ENCODE measurements at regions not wholly inside any gene's neighbourhood (a gene's known extent, or its start where the extent isn't known, plus 50 kb on each side); places are given as distances from the start of the nearest gene placed in this dataset.

DNA sequence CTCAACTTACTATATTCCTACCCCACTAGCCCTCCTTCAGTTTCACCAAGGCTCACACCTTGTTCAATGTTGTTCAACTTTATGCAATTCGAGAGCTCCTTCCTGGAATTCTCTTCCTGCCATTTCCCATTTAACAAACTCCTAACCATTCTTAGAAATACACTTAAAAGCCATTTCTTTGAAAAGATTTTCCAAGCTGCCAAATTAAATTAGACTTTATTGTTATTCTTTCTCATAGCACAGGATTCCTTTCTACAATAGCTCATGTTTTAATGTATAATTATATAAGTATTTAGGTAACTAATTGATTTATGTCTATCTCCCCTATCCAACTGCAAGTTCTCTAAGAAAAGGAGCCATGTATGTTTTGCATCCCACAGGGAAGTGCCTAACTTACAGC is 52.7 kb upstream of the CTSC start:
- Histone ChIP-seq H2BK12ac (ENCODE audit: insufficient read length, low read depth, low read length) (no peak overlapping the region), H2BK15ac (ENCODE audit: low read depth, low read length) (no peak overlapping the region), H3K14ac (ENCODE audit: insufficient read depth, low read length) (no peak overlapping the region), H3K18ac (ENCODE audit: insufficient read length, low read depth, low read length) (no peak overlapping the region), H3K9me3 (ENCODE audit: control insufficient read depth, low read depth, low read length) (no peaks in the 10 kb centered on the region), H3K23ac (ENCODE audit: insufficient read length, low read depth, low read length) (no peak overlapping the region), H3K23me2 (ENCODE audit: insufficient read length, low read depth, low read length, poor library complexity, severe bottlenecking) (no peaks in the 10 kb centered on the region), H4K91ac (ENCODE audit: insufficient read length, low read depth, low read length) (no peak overlapping the region), H3K27ac (ENCODE audit: insufficient read length, low read depth, low read length) (no peak overlapping the region), H2AK5ac (ENCODE audit: insufficient read length, low read length) (no peak overlapping the region), H3K27me3 (ENCODE audit: insufficient read depth, low read length) (no peaks in the 10 kb centered on the region), H3K4me1 (ENCODE audit: insufficient read depth, low read length) (no peaks in the 10 kb centered on the region), H3K79me1 (ENCODE audit: insufficient read depth, low read depth, low read length, poor library complexity, severe bottlenecking) (no peaks in the 10 kb centered on the region), H3K79me2 (ENCODE audit: insufficient read depth, low read length) (no peaks in the 10 kb centered on the region), H3T11ph (ENCODE audit: low read length) (no peak overlapping the region), H3K4ac (ENCODE audit: low read depth, low read length) (no peak overlapping the region), H4K20me1 (ENCODE audit: control insufficient read depth, insufficient read depth, insufficient read length) (no peaks in the 10 kb centered on the region), H3K9ac (ENCODE audit: extremely low read depth, insufficient read length, low read length) (no peak overlapping the region), H3K4me2 (ENCODE audit: insufficient read depth, insufficient read length, low read length) (no peak overlapping the region), H3K56ac (ENCODE audit: insufficient read length, low read depth, low read length) (no peak overlapping the region), H4K5ac (ENCODE audit: insufficient read length, low read depth, low read length) (no peak overlapping the region), H2AFZ (ENCODE audit: low read length) (no peak overlapping the region), H2BK120ac (ENCODE audit: low read depth, low read length, poor library complexity, severe bottlenecking) (no peak overlapping the region), H4K8ac (replicated peaks; ENCODE audit: insufficient read length, low read depth, low read length) (no peak overlapping the region), H2BK5ac (ENCODE audit: insufficient read length, low read length) (no peak overlapping the region), H2BK20ac (ENCODE audit: low read depth, low read length, poor library complexity, severe bottlenecking) (no peak overlapping the region)
- no CpG with 5 or more reads among the region's 1 CpG for WGBS (ENCODE audit: extremely low coverage, insufficient read length, low lambda C conversion rate)
- Mint-ChIP-seq H3K9me3 (peaks cover 7 to 18% of the 10 kb centered on the region in 2 experiments; a peak in 3 of 5 replicates), H3K27me3 (ENCODE audit: low read depth) (no peaks in the 10 kb centered on the region), H3K4me3 (no peak overlapping the region), H3K27ac (no peak overlapping the region), H3K4me1 (peaks cover 4 to 7% of the 10 kb centered on the region in 2 experiments), H3K36me3 (ENCODE audit: insufficient read depth in 1 of 3, low read depth in 3 of 3) (peaks cover 0 to 3% (median 2%) of the 10 kb centered on the region in 3 experiments; a peak in 3 of 7 replicates)
- DNase-seq: no peak
- TF ChIP-seq, protein P1, sequence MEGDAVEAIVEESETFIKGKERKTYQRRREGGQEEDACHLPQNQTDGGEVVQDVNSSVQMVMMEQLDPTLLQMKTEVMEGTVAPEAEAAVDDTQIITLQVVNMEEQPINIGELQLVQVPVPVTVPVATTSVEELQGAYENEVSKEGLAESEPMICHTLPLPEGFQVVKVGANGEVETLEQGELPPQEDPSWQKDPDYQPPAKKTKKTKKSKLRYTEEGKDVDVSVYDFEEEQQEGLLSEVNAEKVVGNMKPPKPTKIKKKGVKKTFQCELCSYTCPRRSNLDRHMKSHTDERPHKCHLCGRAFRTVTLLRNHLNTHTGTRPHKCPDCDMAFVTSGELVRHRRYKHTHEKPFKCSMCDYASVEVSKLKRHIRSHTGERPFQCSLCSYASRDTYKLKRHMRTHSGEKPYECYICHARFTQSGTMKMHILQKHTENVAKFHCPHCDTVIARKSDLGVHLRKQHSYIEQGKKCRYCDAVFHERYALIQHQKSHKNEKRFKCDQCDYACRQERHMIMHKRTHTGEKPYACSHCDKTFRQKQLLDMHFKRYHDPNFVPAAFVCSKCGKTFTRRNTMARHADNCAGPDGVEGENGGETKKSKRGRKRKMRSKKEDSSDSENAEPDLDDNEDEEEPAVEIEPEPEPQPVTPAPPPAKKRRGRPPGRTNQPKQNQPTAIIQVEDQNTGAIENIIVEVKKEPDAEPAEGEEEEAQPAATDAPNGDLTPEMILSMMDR (conservative IDR thresholded peaks at IDR 0.05): no peak
